GM21515 (cell line): ENCODE measurements at regions not wholly inside any gene's neighbourhood (a gene's known extent, or its start where the extent isn't known, plus 50 kb on each side); places are given as distances from the start of the nearest gene placed in this dataset.

Experiments
- ATAC-seq: cut with Tn5 transposase; IDR thresholded peaks from one replicate; pipeline ENCODE4 v1.9.1; 2021; ENCODE audit not compliant: unreplicated experiment

DNA sequence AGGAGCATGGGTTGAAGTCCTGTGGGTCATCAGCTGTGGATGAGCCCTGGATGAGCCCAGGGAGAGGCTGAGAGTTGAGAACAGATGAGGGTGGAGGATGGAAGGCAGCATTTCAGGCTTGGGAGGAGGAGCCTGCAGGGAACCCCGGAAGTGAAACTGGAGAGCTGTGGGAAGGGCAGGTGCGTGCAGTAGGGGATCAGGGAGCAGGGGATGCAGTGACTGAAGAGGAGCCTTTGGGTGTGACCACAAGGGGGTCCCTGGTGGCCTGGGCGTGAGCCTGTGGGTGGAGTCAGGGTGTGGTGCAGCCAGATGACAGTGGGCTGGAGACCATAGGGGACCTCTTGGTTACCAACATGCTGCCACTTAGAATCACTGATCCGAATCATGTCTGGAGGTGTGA lies 115.5 kb downstream of the PAPOLA start:
- ATAC-seq: no peak

DNA sequence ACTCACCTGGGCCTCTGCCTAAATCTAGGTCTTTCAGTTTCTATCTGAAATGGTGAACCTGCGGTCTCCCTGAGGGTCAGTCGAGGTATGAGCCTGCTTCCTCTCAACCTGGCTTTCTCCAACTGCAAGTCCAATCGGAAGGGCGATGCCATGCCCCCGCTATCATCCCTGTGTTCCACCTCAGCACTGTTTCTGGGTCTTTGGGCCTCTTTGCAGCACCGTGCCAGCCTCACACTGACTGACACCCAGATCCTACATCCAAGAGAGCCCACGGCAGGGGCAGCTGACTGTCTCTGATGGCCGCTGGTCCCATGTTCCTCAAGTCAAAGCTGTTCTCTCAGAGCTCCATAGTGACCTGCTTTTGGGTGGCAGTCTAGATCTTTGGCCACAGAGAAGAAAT lies 120.7 kb downstream of the PAPOLA start:
- no peak for ATAC-seq

DNA sequence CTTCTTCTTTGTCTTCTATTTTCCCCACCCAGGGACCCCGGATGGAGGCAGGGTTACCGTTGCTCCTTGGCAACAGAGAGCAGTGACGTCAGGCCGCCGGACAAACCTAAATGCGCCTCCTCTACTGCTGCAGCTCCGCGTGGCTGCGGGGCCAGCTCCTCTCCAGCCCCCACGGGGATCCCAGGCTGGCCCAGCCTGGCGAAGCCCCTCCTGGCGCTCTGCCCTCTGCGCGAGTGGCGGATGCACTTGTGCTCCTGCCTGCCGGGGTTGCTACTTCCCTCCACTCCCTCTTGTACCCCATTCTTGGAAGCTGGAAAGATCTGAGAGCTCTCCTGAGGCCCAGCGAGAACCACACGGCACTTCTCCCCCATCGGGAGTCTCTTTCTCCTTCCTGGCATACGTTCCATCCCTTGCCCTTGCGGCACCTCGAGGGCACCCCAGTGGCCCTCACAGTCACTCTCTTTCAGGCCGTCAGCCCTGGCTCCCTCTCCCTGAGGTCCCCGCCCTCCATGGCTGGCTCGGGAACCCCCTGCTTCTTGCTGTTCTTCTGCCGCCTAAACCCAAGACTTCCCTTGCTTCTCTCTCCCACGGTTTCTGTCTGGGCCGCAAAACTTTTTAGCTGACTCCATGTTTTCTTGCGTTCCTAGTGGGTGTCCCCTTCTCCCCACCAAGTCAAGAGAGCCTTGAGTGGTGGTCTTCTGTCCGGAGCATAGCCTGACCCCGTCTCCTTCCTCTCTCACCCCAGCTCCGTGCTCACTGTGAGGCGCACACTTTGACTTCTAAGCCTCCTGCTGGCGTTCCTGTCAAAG lies 121.7 kb downstream of the PAPOLA start:
- ATAC-seq: no peak

DNA sequence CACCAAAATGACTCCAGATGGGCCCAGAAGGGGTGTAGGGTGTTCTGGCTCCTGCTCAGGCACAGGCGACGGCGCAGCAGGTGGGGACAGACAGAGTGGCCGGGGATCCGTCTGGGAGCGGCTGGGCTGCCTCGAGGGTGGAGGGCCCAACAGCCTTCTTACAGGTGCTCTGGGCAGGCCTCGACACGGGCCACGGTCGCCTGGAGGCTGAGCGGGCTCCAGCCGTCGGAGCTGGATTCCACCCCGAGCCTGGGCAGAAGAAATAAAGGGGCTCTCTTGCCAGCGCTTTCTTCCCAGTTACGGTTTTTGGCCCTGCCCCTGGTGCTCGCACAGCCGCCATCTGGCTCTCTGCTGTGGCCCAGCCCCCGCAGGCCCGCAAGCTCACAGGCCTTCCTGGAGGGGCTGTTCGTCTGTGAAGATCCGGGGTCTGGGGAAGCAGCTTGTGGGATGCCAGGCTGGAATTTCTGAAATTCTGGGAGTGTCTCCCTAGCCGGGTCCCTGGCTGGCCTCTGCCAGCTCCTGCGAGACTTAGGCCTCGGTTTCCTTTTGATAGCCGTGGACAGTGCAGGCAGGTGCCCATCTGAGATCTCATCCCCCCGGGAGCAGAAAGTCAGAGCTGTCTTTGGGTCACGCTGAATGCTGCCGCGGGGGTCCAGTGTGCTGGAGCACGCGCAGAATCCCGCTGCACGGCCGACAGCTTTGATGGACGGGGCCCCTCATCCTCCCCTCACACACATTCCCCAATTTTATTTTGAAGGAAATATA lies 122.7 kb downstream of the PAPOLA start:
- no peak for ATAC-seq

DNA sequence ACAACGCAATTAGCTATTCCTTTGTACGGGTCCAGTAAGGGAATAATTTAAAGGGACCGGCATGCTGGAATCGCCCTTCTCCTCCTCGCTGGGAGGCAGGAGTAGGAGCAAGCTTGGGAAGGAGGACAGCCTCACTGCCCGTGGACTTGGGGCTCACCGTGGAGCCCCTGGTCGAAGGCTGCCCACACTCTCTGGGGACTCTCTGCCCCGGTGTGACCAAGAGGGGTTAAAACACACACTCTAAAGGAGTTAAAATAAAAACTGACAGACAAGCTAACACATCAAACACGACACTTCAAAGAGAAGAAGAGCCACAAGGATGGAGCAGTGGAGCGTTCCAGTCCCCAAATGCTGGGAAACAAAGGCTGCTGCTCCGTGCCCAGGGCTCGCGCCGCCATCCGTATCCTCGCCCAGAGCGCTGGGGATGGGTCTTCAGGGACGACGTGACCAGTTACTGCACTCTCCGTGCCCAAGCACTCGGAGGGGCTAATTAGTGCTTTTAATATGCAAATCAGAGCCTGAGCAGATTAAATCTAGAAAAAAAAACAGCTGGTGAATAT lies 123.3 kb downstream of the PAPOLA start:
- no peak for ATAC-seq

DNA sequence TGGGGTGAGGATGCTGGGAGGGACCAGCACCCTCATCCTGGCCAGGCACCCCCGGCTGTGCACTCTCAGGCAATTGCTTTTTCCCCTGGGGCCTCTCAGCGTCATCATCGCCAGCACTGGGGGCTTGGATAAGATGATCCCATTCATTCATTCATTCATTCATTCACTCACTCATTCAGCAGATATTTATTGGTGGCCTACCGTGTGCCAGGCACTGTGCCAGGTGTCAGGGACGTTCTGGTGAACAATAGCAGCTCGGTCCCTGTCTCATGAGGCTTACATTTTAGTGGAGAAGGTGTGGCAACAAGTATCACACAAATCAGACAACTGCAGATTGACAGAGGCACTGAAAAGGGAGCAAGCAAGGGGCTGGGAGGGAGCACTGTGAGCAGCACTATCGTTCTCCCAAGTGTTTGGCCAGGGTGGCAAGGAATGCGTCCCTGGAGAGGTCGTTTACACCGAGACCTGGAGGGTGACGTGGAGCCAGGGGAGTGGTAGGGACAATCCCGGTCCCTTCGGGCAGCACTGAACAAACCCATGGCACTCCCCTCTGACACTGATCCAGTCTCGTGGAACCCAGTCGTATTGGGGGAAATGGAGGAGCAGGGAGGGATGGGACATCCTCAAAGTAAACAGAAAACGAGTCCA lies 124.1 kb downstream of the PAPOLA start:
- ATAC-seq: no peak

DNA sequence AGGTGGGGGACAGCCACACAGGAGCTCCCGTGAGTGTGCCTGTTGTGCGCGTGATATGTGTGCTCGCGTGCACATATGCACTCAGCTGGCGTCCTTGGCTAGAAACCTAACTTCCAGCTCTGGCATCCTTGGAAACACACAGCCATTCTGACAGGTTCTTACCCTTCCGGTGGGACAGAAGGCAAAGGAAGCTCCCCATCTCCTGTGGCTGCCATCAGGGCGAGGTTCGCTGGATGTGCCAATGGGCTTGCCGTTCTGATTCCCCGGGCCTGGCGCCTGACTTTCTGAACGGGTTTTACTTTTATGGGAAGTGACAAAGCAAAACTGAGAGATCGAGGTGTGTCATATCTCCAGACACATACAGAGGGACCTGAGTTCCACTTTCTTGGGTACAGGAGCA lies 124.7 kb downstream of the PAPOLA start:
- no peak for ATAC-seq

DNA sequence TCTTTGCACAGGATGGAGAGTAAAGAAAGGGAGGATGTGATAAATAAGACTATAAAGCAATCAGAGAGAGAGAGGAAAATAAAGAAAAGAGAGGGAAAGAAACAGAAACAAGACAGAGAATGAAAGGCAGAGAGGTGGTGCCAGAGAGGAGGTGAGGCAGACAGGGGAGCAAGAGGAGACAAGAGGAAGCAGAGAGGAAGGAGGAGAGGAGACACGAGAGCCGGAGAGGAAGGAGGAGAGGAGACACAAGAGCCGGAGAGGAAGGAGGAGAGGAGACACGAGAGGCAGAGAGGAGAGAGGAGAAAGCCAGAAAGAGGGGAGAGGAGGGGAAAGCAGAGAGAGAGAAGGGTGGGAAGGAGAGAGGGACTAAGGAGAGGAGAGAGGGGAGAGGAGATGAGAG lies 125.2 kb downstream of the PAPOLA start:
- no peak for ATAC-seq

DNA sequence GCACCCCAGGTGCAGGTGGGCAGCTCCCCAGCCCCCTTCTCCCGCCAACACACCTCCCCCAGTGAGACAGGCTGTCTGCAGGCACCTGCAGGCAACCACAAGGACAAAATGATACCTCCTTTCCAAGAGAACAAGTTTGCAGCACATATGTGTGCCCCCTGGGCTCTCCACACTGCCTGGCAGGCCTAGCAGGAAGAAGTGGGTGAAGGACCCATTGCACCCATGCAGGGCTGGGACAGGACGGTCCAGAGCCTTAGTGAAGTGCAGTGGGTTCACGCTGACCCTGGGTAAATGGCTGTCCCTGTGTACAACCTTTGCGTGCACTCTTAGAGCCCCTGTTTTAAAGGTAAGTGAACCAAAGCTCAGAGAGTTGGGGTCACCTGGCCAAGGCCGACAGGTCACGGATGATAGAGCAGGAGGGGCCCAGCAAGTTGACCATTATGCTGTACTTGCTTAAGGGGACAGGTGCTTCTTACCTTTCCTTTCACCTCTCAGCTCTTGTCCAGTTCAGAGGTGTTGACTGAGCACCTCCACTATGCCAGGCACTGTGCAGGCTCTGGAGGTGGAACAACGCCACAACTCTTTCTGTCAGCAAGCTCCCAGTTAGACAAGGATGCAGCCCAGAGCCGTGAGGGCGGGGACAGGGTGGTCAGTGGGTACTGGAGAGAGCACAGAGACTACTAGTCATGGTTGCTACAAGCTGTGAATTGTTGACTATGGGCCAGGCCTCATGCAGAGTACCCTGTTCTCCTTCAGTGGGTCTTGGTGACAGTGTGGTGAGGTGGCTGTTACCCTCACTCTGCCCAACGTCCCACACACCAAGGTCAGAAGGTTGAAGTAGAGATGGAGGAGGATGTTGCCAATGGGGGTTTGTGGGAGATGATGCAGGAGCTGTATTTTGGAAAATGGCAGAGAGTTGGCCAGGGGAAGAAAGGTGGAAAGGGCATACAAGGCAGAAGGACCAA lies 125.9 kb downstream of the PAPOLA start:
- ATAC-seq: no peak

DNA sequence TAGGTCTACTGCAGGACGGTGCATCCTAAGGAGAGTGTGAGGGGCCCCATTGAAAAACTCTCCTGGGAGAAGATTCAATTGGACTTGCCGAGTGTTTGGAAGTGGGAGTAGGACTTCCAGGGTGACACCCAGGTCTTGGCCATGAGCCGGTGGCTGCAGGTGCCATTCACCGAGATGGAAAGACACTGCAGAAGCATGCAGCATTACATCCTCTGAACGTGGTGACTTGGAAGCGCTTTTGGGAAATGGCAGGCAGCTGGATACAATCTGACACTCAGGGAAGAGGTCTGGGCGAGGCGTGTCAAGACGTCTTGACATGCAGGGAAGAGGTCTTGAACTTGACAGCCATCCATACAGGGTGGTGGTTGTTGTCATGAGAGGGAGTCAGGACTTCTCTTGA lies 126.9 kb downstream of the PAPOLA start:
- no peak for ATAC-seq

DNA sequence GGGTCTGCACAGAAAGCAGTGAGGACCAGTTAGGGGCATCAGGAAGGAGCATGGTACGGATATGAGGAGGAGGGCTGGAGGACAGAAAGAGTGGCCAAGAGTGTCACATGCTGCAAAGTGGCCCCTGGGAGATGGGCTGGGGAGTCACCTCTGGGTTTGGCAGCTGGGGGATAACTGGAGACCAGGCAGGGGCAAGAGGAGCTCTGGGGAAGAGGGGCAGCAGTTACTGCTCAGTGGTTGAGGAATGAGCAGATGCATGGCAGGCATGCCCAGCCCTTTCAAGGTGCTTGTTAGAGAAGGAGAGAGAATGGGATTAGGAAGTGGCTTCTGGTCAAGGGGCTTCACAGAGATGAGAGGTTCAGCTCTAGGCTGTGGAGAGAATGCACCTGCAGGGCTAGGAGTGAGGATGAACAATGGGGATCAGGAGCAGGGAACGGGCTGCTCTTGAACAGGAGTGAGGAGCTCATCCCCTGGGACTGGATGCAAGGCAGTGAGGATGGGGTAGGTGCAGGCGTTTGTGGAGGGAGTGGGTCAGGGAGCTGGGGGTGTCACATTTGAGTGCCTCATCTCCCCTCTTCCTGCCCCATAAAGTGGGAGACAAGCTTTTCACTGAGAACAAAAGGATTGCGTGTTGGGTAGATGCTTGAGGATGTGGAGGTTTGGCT lies 127.5 kb downstream of the PAPOLA start:
- ATAC-seq: no peak

DNA sequence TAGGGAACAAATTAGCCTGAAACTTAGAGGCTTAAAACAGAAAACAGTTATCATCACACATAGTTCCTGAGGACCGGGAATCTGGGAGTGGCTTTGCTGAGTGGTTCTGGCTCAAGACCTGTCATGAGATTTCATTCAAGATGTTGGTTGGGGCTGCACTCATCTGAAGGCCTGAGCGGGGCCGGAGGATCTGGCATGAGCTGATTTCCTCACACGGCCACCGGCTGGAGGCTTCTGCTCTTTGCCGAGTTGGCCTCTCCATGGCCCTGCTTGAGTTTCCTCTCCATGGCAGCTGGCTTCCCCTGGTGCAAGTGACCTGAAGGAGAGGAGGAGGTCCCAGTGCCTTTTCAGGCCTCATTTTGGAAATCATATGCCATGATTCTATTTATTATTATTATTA lies 128.1 kb downstream of the PAPOLA start:
- no peak for ATAC-seq

DNA sequence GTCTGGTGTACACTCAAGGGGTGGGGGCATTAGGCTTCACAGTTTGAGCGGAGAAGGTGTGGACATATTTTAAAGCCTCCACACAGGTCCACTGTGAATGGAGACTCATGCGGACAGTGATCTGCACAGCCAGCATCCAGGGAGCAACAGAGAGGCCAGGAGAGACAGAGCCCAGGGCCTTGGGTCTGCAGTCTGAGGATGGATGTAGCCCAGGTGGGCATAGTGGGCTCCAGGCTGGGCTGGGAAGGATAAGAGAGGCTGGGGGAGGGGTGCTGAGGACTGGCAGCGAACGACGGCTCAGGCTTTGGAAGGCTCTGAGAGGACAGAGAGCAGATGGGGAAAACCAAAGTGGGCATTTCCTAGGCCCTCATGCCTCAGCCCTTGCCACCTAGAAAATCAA lies 128.8 kb downstream of the PAPOLA start:
- no peak for ATAC-seq

DNA sequence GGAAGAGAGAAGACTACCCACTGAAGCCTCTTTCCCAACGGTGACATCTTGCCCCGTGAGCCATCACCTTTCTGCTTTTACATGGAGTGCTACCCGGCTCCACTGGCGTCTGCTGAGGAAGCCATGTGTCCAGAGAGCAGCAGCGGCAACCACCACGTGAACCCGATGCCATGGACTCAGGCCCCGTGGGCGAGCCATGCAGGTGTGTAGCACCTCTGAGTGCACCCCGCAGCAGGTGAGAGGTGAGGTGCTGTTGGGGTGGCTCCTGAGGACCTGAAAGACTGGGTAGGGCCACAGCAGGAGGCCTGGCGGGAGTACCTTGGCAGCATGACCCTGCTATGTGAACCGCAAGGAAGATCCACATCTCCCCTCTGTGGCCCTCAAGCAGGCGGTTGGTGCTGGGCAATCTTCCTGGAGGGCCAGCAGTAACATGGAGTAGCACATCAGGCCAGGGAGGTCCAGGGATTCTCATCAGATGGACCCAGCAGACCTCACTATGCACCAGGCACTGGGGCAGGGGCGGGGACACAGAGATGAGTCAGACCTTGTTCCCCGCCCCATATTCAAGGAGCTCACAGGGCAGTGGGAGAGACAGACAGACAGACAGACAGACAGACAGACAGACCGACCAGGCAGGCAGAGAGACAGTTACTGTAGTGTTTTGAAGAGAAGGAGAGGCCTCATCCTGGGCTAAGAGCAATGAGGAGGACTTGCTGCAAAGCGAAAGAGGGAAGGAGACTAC lies 129.6 kb downstream of the PAPOLA start:
- no peak for ATAC-seq

DNA sequence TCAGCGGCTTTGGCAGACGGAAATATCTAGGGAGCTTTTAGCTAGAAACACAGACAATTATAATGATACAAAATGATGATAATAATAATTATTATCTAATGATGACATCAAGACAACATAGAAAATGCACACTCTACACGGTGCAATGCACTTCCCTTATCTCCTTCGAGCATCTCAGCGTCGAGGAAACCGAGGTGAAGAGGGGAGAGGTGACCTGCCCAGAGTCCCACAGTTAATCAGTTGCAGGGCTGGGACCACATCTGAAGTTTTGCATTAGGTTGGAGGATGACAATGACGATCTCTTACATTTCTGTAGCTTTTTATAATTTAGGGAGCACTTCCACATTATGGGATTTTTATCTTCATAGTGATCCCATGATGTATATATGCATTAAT lies 130.2 kb downstream of the PAPOLA start:
- ATAC-seq: no peak

DNA sequence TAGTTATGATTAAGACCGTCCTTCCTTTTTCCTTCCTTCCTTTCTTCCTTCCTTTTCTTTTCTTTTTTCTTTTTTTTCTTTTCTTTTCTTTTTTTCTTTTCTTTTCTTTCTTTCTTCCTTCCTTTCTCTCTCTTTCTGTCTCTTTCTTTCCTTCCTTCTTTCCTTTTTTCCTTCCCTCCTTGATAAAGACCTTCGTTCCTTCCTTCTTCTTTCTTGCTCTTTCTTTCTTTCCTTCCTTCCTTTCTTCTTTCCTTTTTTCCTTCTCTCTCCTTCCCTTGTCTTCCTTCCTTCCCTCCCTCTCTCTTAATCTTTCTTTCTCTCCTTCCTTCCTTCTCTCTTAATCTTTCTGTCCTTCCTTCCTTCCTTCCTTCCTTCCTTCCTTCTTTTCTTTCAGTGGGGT lies 130.9 kb downstream of the PAPOLA start:
- no peak for ATAC-seq

DNA sequence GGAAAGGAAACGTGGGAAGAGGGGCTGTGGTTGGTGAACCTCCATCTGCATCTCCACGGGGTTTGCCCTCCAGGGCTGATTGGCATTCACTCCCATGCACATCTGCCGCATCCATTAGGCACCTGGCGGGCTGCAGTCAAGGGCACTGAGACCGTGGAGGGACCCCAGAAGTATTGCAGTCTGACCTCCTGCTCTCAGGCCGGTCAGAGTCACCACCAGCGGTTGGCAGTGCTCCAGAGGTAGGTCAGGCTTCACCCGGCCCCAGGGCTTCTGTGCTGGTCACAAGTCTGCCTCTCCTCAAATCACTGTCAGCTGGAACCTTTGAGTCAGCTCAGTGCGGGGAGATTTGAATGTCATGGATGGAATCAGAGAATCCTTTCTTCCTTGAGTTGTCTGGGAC lies 132.3 kb downstream of the PAPOLA start:
- no peak for ATAC-seq

DNA sequence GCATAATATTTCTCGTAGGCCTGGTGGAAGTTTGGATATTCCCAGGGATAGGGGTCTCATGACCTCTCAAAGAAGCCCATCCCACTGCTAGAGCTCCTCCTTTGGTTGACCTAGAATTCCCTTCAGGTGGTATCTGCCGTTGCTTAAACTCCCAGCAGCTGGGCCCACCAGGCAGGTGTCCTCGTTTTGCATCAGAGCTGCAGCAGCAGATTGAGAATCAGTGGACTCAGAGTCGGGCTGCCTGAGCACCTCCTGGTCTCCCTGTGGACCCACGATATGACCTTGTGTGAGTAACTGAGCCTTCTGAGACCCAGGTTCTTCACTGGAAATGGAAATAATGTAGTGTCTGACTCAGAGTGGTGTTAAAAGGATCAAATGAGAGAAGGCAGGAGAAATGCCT lies 132.7 kb downstream of the PAPOLA start:
- no peak for ATAC-seq

DNA sequence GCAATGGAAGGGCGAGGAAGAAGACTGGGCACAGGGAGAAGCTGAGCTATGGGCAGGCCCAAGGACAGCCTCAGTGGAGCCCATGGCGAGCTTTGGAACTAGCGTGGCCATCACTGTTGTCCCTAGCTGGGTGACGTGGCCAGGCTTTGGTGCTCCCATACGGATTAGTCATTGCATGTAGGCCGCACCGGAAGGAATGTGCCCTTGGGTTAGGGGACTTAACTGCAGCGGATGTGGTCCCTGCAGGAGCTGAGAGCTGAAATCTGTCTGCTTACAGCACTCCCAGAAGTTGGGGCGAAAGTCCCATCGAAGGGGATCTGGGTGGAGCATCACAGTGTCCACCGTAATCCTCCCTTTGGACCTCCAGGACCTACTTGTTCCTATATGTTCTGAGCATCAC lies 133.7 kb downstream of the PAPOLA start:
- no peak for ATAC-seq
